ENCODE measurements at regions not wholly inside any gene's neighbourhood (a gene's known extent, or its start where the extent isn't known, plus 50 kb on each side); places are given as distances from the start of the nearest gene placed in this dataset.
"Not testable (repeated sequence)": the region's sequence is repeated elsewhere in the genome, so short reads cannot be mapped to it uniquely, and the experiment has no call there.

DNA sequence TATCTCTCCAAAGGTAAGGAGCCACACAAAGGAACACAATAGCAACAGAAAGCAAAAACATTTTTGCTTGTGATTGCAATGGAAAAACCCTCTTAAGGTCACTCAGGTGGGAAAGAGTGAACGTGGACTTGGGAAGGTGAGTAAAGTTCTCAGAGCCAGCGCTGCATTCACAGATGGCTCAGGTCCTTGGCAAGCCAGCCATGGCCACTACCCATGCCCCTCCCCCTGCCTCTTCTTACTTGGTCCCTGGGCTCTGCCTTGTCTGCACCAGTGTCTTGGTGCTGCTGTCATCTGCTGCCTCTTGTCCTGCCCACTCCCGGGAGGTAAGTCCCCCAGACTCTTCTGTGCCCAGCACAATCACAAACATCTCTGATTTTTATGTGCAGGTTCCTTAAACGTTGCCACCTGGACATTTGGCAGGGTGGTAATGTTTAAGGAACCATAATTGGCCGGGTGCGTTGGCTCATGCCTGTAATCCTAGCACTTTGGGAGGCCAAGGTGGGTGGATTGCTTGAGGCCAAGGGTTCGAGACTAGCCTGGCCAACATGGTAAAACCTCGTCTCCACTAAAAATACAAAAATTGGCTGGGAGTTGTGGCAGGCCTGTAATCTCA lies 74.6 kb downstream of the FEM1C start:
- DNase-seq (ENCODE audit: low spot score in 2 of 2) (no peak), FAIRE-seq (no peak)

GRCh38 chr5:115467628-115468027 lies 76.9 kb downstream of the FEM1C start:
- no peak for FAIRE-seq
- no peak for DNase-seq (ENCODE audit: low spot score in 2 of 2)

DNA sequence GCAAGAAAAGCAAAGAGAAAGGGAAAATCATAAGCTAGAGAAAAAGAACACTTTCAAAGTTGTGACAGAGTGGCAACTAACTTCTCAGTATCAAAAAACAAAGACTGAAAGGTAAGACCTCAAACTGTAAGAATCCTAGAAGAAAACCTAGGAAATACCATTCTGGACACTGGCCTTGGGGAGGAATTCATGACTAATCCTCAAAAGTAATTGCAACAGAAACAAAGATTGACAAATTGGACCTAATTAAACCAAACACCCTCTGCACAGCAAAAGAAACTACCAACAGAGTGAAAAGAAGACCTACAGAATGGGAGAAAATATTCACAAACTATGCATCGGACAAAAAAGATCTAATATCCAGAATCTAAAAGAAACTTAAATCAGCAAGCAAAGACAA lies 79.1 kb downstream of the FEM1C start:
- FAIRE-seq (no peak), DNase-seq (ENCODE audit: low spot score in 2 of 2) (no peak)

GRCh38 chr5:115463983-115464382 lies 80.6 kb downstream of the FEM1C start:
- DNase-seq (ENCODE audit: low spot score in 2 of 2): no peak
- no peak for FAIRE-seq

- no peak for DNase-seq (ENCODE audit: low spot score in 2 of 2)
- no peak for FAIRE-seq
These were observed 82.9 kb downstream of the FEM1C start for GRCh38 chr5:115461506-115462290.

DNA sequence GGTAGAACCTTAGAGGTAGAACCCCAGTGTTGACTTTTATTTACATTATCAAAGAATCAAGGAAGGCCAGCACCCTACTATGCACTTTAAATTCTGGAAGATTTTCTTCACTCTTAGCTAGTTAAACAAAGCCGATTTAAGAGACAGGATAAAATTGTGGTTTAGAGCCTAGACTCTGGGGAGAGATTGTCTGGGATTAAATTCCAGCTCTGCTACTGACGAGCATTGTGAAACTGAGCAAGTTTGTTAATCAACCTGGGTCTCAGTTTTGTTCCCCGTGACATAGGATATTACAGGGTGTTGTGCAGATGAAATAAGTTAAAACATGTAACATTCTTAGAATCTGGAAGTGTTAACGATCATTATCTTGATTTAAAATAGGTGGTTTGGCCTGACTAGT lies 83.5 kb downstream of the FEM1C start:
- DNase-seq (ENCODE audit: low spot score in 2 of 2) (no peak), FAIRE-seq (no peak)

GRCh38 chr5:115460472-115460871 lies 84.1 kb downstream of the FEM1C start:
- DNase-seq (ENCODE audit: low spot score in 2 of 2) (no peak), FAIRE-seq (no peak)

- DNase-seq (ENCODE audit: low spot score in 2 of 2) (no peak), FAIRE-seq (no peak)
These were observed 84.7 kb downstream of the FEM1C start for GRCh38 chr5:115459855-115460341.

GRCh38 chr5:115458416-115458815 lies 86.2 kb downstream of the FEM1C start:
- DNase-seq (ENCODE audit: low spot score in 2 of 2) (no peak), FAIRE-seq (no peak)

DNA sequence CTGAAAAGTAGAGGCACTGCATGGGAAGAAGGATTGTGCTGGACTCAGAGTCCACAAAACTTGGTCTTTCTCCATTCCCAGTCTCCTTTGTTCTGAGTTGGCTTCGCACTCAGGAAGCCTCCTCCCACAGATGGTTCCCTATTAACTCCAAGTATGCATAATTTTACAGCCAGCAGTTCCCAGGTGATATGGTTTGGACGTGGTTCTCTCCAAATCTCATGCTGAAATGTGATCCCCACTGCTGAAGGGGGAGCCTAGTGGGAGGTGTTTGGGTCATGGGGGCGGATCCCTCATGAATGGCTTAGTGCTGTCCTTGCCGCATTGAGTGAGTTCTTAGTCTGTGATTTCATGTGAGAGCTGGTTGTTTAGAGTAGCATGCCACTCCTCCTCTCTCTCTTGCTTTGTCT lies 86.6 kb downstream of the FEM1C start:
- no peak for DNase-seq (ENCODE audit: low spot score in 2 of 2)
- FAIRE-seq: no peak

GRCh38 chr5:115457571-115457970 lies 87.0 kb downstream of the FEM1C start:
- no peak for DNase-seq (ENCODE audit: low spot score in 2 of 2)
- no peak for FAIRE-seq

DNA sequence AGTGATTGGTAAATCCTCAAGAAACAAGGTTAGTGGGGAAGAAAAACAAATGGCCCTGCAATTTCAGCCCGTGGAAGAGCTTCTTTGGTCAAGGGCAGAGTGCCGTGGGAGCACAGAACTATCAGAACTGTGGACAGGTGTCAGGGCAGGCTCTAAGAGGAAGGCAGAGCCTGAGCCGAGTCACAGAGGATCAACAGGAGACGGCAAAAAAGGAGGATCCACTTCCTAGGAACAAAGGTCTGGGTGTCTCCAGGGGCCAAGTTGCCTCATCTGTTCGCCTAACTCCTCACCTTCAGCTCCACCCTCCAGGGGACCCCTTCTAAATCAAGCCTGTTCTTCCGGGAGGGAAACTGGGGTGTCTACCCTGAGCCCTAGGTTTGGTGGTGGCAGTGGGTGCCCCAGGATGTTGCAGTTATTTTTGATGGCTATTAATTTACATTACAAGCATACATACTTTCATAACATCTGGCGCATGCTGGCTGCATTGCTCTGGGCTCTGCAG lies 88.0 kb downstream of the FEM1C start:
- no peak for DNase-seq (ENCODE audit: low spot score in 2 of 2)
- FAIRE-seq: no peak

- FAIRE-seq (no peak), DNase-seq (ENCODE audit: low spot score in 2 of 2) (no peak)
These were observed 88.5 kb downstream of the FEM1C start for GRCh38 chr5:115456056-115456455.

DNA sequence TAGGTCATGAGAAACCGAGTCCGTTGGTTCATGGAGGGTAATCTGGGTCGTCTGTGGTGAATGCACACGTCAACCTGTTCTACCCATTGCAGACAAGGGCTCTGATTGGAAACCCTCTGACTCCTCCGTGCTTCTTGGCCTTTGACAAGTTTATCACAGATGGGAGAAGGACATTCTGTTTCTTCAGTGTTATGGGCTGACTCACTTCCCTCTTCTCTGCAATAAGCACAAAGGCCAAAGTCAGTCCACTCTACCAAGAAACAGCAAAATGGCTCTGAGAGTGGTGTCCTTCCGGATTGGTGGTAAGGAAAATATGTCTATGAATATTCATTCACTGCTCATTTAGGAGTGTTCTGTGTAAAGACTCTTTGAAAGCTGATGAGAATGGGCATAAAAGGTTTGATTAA lies 89.3 kb downstream of the FEM1C start:
- FAIRE-seq: no peak
- DNase-seq (ENCODE audit: low spot score in 2 of 2): peak in 1 of 2 donors; percentile 12

DNA sequence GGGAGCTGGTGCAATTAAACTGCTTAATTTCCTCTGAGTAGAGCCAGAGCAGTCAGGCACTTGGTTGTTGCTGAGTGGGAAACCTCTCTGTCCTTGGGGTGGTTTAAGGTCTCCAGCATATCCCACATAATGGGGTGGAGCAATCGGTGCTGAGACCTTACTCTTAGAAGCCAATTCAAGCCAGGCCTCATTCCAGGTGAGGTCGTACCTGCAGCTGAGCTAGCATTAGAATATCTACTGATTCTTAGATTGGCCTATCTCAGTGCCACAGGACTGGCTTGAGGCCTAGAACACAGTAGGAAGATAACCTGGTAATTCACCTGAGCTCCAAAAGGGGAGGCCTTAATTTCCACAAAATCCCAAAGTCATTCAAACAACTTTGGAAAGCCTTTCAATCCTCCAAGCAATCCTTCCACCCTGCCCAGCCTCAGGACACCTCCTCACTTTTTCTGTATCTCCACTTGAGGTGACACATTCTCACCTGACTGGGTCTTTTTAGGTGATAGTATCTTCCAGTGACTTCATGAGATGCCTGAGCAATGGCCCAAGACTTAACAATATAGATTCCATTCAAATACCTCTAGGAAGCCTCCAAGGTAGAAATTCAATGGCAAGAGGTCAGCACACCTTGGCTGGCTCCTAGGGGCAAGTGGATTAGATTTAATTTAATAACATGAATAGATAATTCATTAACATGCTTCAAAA lies 91.0 kb downstream of the FEM1C start:
- FAIRE-seq (no peak), DNase-seq (ENCODE audit: low spot score in 2 of 2) (no peak)

GRCh38 chr5:115452536-115453235 lies 91.9 kb downstream of the FEM1C start:
- DNase-seq (ENCODE audit: low spot score in 2 of 2) (no peak), FAIRE-seq (no peak)

DNA sequence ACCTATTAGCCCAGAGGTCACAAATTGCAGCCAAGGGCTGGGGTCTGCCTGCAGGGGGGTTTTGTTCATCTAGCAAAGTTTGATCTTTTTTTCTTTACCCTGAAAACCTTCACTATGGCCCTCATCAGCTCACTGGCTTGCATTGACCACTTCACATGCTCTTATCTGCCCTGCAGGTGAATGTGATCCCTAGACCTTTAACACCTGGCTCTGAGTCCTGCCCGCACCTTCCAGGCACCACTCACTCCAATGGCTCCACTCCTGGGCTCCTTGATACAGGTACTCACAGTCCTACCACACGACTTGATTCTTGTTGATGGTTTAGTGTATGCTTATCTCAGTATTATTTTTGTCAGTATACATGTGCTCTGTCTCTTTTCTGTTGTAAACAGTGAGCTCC lies 92.5 kb downstream of the FEM1C start:
- DNase-seq (ENCODE audit: low spot score in 2 of 2): no peak
- no peak for FAIRE-seq

DNA sequence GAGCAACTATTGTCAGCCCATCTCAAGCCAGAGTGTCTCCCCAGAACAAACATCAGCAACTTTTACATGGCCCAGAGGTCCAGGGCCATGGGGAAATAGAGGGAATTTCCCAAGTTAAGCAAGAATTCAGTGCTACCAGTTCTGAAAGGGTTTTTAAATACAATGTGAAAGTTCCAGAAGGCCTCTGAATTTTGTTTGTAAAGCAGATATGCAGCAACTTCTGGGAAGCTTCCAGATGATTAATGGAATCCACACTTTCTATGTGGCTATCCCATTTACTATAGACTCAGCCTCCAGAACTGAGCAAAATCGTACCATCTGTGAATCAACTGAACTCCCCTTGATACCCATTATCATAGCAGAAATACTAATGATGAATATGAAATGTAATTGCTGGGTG lies 93.8 kb downstream of the FEM1C start:
- FAIRE-seq (no peak), DNase-seq (ENCODE audit: low spot score in 2 of 2) (no peak)

DNA sequence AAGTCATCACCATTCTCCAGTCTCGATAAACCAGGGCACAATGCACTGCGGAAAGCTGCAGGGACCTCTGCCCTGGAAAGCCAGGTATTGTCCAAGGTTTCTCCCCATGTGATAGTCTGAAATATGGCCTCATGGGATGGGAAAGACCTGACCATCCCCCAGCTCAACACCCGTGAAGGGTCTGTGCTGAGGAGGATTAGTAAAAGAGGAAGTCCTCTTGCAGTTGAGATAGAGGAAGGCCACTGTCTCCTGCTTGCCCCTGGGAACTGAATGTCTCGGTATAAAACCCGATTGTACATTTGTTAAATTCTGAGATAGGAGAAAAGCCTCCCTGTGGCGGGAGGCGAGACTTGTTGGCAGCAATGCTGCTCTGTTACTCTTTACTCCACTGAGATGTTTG lies 95.9 kb downstream of the FEM1C start:
- DNase-seq (ENCODE audit: low spot score in 2 of 2); FAIRE-seq: not testable (repeated sequence)

- DNase-seq (ENCODE audit: low spot score in 2 of 2) (no peak), FAIRE-seq (no peak)
These were observed 103.7 kb downstream of the FEM1C start for GRCh38 chr5:115440782-115441451.

All from frontal cortex (tissue), 3 donors.